Thoracic aorta (tissue), 2 donors: ENCODE measurements at regions not wholly inside any gene's neighbourhood (a gene's known extent, or its start where the extent isn't known, plus 50 kb on each side); places are given as distances from the start of the nearest gene placed in this dataset.

Experiments
- ATAC-seq: fragments of 150-250 bp; one replicate; pipeline ENCODE4 v1.8.0; 2017; ENCODE audit warnings: low read depth; ENCODE audit not compliant: insufficient number of reproducible peaks, low FRiP score
- DNase-seq: peaks from one replicate; pipeline ENCODE4 v3.0.0-alpha.2; 2020; ENCODE audit warnings: low spot score
- H3K27ac ChIP-seq, 2 donors: fragments of 200-600 bp; sonication (generic); 1 replicate in 1 of 2; 2 replicates in 1 of 2; pipeline ENCODE4 v1.5.1; 2016; ENCODE audit warnings: mild to moderate bottlenecking in 2 of 2, moderate library complexity in 2 of 2
- H3K27me3 ChIP-seq: fragments of 200-600 bp; sonication (generic); replicated peaks from 2 replicates; pipeline ENCODE4 v1.6.0; 2016; ENCODE audit warnings: mild to moderate bottlenecking; ENCODE audit not compliant: insufficient read depth
- H3K36me3 ChIP-seq: fragments of 200-600 bp; sonication (generic); one replicate; pipeline ENCODE4 v1.5.1; 2016
- H3K4me1 ChIP-seq, 2 donors: fragments of 200-600 bp; sonication (generic); 1 replicate in 1 of 2; 2 replicates in 1 of 2; pipeline versions ENCODE4 v1.5.1 to v1.6.0; 2016; ENCODE audit warnings: low read depth in 2 of 2, mild to moderate bottlenecking in 1 of 2; ENCODE audit not compliant: control insufficient read depth in 1 of 2
- H3K4me3 ChIP-seq: fragments of 200-600 bp; sonication (generic); 2 replicates; pipeline ENCODE4 v1.5.1; 2016; ENCODE audit warnings: mild to moderate bottlenecking
- H3K9me3 ChIP-seq: fragments of 200-600 bp; sonication (generic); 2 replicates; pipeline ENCODE4 v1.5.1; 2016
- TF ChIP-seq, protein P1 (sequence below): fragments of 200-600 bp; sonication (generic); IDR thresholded peaks from one replicate; pipeline ENCODE4 v1.5.1; 2019; ENCODE audit warnings: antibody characterized with exemption

DNA sequence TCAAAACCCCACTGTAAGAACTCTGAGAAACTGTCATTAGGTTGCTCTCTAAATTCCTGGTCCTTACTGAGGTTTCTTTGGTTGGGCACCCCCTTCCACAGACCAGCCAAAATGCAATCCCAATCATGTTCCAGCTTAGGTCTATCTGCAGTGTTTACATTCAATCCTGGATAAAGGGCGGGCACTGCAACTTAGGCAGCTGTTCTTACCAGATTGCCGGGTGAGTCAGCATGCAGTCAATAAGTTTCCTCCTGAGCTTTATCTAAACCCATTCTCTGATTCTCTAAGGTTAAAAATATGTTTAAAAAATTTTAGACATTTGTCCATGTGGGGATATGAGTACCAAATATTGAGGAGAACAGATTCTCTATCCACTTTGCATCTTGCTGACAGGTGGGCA is 197.8 kb downstream of the HAO1 start:
- ATAC-seq (no peak), DNase-seq (no peak)
- H3K27ac ChIP-seq, result no peak overlapping the region
- TF ChIP-seq, protein P1, sequence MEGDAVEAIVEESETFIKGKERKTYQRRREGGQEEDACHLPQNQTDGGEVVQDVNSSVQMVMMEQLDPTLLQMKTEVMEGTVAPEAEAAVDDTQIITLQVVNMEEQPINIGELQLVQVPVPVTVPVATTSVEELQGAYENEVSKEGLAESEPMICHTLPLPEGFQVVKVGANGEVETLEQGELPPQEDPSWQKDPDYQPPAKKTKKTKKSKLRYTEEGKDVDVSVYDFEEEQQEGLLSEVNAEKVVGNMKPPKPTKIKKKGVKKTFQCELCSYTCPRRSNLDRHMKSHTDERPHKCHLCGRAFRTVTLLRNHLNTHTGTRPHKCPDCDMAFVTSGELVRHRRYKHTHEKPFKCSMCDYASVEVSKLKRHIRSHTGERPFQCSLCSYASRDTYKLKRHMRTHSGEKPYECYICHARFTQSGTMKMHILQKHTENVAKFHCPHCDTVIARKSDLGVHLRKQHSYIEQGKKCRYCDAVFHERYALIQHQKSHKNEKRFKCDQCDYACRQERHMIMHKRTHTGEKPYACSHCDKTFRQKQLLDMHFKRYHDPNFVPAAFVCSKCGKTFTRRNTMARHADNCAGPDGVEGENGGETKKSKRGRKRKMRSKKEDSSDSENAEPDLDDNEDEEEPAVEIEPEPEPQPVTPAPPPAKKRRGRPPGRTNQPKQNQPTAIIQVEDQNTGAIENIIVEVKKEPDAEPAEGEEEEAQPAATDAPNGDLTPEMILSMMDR, result no peak
- no peaks in the 10 kb centered on the region for H3K27me3 ChIP-seq
- H3K9me3 ChIP-seq, result no peaks in the 10 kb centered on the region
- H3K4me1 ChIP-seq, result no peaks in the 10 kb centered on the region
- H3K36me3 ChIP-seq, result no peaks in the 10 kb centered on the region
- no peak overlapping the region for H3K4me3 ChIP-seq

DNA sequence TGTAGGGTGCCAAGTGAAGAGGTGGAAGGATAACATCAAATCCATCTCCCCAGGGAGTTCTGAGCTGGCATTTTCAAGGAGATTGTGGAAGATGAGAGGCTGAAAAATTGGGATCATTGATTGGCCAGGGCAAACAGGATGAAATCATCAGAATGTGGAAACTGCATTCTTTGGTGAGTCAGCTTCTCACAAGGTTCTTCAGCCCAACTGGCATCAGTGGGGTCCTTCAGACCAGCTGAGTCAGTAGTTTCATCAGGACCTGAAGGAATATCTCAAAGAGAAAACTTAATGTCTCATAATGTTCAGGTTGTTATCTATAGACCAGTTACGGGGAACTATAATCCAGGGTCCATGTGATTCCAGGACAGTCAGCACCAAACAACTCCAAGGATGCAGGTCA is 195.8 kb downstream of the HAO1 start:
- H3K27ac ChIP-seq, result no peak overlapping the region
- no peaks in the 10 kb centered on the region for H3K4me1 ChIP-seq
- TF ChIP-seq, protein P1, result no peak
- no peaks in the 10 kb centered on the region for H3K9me3 ChIP-seq
- no peaks in the 10 kb centered on the region for H3K27me3 ChIP-seq
- no peak overlapping the region for H3K4me3 ChIP-seq
- no peaks in the 10 kb centered on the region for H3K36me3 ChIP-seq
- ATAC-seq (no peak), DNase-seq (no peak)

DNA sequence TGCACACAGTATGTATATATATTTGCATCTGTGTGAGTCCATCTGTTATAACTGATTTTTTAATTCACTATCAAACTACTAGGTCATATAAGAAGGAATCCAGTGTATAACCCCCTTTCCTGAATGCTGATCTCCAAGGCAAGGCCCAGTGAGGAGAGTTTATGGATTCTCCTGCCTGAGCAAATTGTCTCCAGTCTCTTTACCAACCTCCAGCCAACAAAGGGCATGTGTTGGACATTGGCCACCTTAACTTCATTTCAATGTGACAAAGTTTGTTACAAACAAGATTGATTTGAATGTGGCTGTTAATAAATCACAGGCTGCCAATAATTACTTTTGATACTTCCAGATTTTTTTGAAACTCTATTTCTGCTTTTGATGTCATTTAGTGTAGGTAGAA is 191.6 kb downstream of the HAO1 start:
- no peak for ATAC-seq
- TF ChIP-seq, protein P1, result no peak
- H3K27me3 ChIP-seq, result no peaks in the 10 kb centered on the region

DNA sequence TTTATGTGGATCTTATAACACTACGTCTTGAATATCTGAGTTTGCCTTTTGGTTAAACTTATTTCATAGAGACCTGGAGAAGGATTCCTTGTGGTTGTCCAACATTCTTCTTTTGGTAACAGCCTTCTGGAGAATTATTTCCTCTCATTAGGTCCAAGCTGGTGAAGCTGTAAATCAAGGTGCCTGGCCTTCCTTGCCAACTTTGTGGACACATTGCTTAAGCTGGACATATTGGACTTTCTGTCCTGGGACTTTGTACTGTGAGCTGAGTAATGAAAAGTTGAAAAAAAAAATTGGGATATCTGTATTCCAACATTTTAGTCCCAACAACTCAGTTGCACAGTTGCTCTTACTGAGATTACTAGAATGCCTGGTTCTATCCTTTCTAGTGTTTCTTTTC is 186.2 kb downstream of the HAO1 start:
- Histone ChIP-seq H3K9me3 (no peaks in the 10 kb centered on the region), H3K36me3 (no peaks in the 10 kb centered on the region), H3K27ac (no peak overlapping the region), H3K27me3 (no peaks in the 10 kb centered on the region), H3K4me3 (no peak overlapping the region), H3K4me1 (no peaks in the 10 kb centered on the region)
- ATAC-seq (no peak), DNase-seq (no peak)
- TF ChIP-seq, protein P1, result no peak

More for the DNA sequence above, 191.6 kb downstream of the HAO1 start:
- Histone ChIP-seq H3K27ac (no peak overlapping the region), H3K9me3 (no peaks in the 10 kb centered on the region), H3K4me3 (no peak overlapping the region), H3K36me3 (no peaks in the 10 kb centered on the region), H3K4me1 (no peaks in the 10 kb centered on the region)
- no peak for DNase-seq

DNA sequence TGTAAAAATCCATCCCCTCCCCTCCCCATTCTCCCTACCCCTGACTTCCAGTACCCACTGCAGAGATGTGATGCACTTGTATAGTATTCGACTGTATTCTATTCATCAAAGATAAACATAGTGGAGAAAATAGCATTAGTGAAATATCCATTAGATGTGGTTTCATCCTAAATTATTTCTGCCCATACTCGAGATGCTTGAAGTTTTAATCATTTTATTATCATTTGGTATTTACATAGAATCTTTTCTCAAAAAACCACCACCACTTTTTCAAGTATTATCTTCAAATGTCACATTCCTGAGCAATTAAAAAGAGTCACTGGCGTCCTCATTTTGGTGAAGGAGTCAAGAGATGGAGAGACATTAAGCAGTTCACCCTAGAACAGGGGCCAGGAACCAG is 181.9 kb downstream of the HAO1 start:
- DNase-seq, result no peak
- H3K36me3 ChIP-seq, result no peaks in the 10 kb centered on the region
- no peak overlapping the region for H3K27ac ChIP-seq
- TF ChIP-seq, protein P1, result no peak
- H3K4me1 ChIP-seq, result no peaks in the 10 kb centered on the region
- no peak for ATAC-seq
- H3K27me3 ChIP-seq, result no peaks in the 10 kb centered on the region
- H3K9me3 ChIP-seq, result no peaks in the 10 kb centered on the region
- H3K4me3 ChIP-seq, result no peak overlapping the region
